ENCODE measurements at regions not wholly inside any gene's neighbourhood (a gene's known extent, or its start where the extent isn't known, plus 50 kb on each side); places are given as distances from the start of the nearest gene placed in this dataset.

DNA sequence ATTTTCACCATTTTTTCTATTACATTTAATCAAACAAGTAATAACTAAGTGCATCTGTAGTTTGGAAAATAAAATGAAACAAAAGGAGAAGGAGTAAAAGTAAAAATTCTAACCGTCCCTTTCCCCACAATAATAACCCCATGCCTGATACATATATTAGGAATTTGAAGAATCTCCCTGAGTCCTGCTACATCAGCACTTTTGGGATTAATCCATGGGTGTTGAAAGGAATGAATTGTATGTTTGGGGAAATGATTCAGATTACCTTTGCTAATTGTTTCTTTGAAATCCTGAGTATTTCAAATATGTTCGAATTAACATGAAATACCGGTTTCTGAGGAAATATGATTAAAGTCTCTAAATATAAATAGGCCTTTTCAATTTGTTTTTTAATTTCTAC is 648.0 kb downstream of the CDY2B start:
- no peak for TF ChIP-seq HNF4G (IDR thresholded peaks at IDR 0.05)
- TF ChIP-seq CTCF (IDR thresholded peaks at IDR 0.05; ENCODE audit: low read depth, low read length, missing input control): no peak
- no peak for TF ChIP-seq FOXA1 (IDR thresholded peaks at IDR 0.05)
- TF ChIP-seq, protein P1, sequence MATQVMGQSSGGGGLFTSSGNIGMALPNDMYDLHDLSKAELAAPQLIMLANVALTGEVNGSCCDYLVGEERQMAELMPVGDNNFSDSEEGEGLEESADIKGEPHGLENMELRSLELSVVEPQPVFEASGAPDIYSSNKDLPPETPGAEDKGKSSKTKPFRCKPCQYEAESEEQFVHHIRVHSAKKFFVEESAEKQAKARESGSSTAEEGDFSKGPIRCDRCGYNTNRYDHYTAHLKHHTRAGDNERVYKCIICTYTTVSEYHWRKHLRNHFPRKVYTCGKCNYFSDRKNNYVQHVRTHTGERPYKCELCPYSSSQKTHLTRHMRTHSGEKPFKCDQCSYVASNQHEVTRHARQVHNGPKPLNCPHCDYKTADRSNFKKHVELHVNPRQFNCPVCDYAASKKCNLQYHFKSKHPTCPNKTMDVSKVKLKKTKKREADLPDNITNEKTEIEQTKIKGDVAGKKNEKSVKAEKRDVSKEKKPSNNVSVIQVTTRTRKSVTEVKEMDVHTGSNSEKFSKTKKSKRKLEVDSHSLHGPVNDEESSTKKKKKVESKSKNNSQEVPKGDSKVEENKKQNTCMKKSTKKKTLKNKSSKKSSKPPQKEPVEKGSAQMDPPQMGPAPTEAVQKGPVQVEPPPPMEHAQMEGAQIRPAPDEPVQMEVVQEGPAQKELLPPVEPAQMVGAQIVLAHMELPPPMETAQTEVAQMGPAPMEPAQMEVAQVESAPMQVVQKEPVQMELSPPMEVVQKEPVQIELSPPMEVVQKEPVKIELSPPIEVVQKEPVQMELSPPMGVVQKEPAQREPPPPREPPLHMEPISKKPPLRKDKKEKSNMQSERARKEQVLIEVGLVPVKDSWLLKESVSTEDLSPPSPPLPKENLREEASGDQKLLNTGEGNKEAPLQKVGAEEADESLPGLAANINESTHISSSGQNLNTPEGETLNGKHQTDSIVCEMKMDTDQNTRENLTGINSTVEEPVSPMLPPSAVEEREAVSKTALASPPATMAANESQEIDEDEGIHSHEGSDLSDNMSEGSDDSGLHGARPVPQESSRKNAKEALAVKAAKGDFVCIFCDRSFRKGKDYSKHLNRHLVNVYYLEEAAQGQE (IDR thresholded peaks at IDR 0.05): no peak
- no peak for TF ChIP-seq GABPA (IDR thresholded peaks at IDR 0.05 in 1 of 2, conservative IDR thresholded peaks at IDR 0.05 in 1 of 2)
- no peak for TF ChIP-seq JUND (IDR thresholded peaks at IDR 0.05)
- TF ChIP-seq MAX (IDR thresholded peaks at IDR 0.05): no peak
- no peak for TF ChIP-seq YY1 (IDR thresholded peaks at IDR 0.05)
- no peak for TF ChIP-seq ATF3 (IDR thresholded peaks at IDR 0.05)
- TF ChIP-seq NR2F2 (IDR thresholded peaks at IDR 0.05): no peak
- no peak for TF ChIP-seq RAD21 (IDR thresholded peaks at IDR 0.05)

Data from liver (tissue), 3 donors.